ENCODE measurements at regions not wholly inside any gene's neighbourhood (a gene's known extent, or its start where the extent isn't known, plus 50 kb on each side); places are given as distances from the start of the nearest gene placed in this dataset.
"Not testable (repeated sequence)": the region's sequence is repeated elsewhere in the genome, so short reads cannot be mapped to it uniquely, and the experiment has no call there.

DNA sequence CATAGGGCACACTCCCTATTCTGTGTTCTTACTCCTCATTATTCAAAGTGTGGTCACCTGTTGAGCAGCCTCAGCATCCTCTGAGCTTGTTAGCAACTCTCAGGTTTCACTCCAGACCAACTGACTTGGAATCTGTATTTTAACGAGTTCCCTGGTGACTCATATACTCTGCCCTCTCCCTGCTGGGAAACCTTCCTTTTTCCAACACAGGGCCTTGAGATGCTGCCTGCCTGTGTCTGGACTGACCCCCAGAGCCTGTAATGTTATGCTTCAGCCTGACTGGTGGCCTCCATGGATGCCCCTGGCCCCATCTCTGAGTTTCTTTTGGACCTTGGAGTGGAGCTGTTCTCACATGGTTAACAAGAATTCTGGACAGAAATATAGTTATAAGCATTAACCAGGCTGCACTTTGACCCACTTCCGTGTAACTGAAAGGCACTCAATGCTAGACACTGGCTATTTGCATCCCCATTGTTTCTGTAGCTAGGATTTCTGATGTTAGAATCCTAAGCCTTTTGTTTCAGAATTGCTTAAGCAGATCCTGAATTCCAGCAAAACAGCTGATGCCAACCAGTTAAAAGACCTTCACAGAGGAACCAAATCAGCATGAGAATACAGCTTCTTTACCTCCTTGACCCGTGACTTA lies 262.6 kb downstream of the STIM2 start:
- no peak for DNase-seq

DNA sequence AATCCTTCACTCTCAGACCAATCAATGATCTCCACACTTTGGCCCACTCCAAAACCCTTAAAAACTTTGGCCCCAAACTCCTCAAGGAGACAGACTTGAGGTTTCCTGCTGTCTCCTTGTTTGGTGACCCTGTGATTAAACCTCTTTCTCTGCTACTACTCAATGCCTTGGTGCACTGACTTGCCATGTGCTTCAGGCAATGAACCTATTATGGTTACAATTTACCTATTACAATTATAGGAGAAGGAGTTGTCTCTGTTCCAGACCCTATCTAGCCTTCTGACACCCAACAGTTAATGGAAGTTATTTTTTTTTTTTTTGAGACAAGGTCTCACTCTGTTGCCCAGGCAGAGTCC lies 263.1 kb downstream of the STIM2 start:
- DNase-seq, result no peak

DNA sequence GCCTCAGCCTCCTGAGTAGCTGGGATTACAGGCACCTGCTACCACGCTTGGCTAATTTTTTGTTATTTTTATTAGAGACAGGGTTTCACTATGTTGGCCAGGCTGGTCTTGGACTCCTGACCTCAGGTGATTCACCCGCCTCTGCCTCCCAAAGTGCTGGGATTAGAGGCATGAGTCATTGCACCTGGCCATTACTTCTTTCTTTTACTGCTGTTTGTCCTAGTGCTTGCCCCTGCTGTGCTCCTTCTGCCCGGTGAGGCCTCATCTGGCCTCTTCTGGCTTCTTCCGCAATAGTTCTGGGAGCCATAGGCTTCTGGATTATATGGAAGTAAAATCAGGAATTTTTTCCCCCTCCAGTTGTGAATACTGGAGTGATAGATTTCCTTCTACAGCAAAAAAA lies 266.3 kb downstream of the STIM2 start:
- DNase-seq, result not testable (repeated sequence)

DNA sequence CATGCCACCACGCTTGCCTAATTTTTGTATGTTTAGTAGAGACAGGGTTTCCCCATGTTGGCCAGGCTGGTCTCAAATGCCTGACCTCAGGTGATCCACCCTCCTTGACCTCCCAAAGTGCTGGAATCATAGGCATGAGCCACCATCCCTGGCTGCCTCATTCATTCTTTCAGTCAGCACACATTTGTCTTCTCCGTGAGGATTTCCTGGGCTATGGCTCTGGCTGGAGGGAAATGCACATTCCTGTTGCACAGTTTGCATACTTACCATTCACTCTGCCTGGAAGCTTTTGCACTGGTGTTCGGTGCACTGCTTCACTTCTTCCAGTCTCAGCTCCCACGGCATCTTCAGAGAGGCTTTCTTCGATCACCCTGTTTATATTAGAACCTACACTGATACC lies 267.8 kb downstream of the STIM2 start:
- no peak for DNase-seq

DNA sequence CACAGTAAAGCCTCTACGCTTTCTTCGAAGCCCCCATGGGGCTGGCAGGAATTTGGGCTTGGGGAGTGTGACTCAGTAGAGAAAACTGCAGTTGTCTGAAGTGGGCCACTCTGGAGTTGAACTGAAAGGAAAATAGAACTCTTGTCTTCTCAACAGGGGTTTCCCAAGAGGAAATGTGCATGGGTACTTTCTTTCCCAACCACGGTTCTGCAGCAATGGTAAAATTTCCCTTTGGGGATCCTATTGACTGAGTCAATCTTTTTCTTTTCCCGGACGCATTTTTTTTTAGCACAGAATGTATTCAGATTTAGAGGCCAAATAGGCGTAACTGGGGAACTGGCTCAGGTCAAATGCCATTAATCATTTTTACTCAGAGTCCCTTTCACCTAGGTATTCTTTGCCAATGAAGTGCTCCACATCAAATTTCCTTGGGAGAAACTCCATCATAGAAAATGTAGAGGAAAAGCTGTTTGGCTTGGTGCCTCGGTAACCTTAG lies 269.3 kb downstream of the STIM2 start:
- DNase-seq, result no peak

DNA sequence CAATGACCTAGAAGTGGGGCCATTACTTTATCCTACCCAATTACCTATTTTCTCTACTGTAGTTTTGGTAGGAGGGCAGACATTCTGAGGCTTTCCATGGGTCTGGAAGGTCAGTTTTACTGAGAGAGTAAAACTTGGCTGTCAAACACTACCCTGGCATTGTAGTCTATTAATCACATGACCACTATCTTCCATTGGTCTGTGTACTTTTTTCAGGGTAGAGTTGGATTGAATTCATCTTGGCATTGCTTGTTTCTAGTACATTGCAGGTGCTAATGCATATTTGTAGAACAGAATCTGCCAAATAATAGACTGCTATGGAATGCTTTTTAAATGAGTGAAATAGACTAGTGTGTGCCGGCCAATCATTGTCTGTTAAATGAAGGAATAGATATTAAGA lies 271.9 kb downstream of the STIM2 start:
- DNase-seq, result no peak

DNA sequence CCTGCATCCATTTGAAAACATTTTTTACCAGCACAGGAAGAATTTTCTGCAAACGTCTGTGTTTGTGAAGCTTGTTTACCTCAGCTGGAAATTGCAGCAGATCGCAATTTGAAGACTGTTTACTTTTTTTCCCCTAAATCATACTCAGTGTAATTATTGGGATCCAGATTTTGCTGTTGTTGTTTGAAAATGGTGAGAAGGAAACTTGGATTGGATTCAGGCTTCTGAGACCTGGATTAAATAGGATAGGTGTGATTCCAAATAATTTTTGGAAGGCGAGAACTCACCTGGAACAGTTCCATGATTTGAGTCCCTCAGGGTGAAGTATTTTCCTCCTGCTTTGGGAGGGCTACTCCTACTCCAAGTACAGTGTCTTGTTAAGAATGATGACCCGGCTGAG lies 279.8 kb downstream of the STIM2 start:
- DNase-seq, result no peak

DNA sequence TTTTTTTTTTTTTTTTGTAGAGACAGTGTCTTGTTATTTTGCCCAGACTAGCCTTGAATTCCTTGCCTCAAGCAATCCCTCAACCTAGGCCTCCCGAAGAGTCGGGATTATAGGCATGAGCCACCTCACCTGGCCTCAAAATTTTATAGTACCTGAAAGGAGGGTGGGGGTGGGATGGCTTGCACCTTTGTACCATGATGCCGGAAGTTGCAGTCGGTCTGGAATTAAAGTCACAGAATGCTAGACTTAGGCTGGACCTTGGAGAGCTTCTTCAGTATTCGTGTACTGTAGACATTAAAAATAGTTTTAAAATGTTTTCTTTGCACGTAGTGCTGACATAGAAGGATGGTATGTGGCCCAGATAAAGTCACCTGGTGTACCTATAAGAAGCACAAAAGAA lies 280.9 kb downstream of the STIM2 start:
- no peak for DNase-seq

DNA sequence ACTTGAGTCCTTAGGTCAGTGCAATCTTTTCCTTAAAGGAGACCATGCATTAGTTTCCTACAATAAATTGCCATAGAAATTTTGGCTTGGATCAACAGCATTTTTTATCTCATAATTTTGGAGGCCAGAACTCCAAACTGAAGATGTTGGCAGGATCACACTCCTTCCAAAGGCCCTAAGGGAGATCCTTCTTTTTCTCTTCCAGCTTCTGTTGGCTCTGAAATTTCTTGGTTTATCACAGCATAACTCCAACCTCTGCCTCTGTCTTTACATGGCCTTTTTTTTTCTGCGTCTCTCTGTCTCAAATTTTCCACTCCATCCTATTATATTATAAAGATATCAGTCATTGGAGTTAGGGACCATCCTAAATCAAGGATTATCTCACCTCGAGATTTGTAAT lies 282.2 kb downstream of the STIM2 start:
- no peak for DNase-seq

DNA sequence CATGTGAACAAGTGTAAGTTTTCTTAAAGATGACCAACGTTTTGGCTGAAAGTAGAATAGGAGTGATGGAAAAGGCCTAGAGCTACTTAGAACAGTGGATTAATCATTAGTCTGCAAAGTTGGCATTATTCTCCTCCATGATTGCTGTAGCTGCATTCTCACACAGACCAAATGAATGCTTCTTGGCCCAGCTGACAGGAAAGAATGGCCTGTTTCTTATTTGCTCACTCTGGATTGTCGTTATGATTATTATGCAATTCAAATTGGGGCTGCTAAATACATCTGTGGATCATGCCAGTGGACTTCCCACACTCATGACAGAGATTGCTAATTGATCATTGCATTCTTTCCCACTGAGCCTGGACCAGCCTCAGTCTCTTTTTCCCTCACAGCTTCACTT lies 285.0 kb downstream of the STIM2 start:
- DNase-seq, result no peak

DNA sequence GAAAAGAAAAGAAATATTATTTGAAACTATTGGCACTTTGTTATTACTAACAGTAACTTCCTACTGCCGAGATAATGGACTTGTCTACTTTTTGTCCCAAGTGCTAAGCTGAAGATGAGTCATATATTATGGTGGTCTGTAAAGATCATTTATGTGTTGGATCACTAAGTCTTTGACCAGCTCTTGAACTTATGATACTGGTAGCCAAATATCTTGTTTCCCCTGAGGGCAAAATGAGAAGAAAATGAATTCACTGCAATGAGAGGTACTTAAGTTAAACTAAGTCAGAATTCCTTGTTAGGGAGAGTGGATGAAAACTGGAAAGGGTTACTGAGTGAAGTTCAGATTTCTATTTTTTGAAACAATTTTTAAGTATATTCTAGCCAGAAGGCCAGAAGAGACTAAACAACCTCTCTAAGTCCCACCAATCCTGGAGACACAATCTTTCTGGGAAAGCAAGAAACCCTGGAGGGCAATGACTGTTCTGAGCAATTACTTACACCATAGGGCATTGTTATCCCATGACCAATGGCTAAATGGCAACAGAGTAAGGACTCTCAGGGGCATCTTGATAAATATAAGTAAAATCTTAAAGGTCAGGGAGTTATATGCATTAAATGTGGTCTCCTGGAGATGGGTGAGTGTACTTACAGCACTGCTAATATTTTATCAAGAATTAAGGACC lies 287.7 kb downstream of the STIM2 start:
- no peak for DNase-seq

DNA sequence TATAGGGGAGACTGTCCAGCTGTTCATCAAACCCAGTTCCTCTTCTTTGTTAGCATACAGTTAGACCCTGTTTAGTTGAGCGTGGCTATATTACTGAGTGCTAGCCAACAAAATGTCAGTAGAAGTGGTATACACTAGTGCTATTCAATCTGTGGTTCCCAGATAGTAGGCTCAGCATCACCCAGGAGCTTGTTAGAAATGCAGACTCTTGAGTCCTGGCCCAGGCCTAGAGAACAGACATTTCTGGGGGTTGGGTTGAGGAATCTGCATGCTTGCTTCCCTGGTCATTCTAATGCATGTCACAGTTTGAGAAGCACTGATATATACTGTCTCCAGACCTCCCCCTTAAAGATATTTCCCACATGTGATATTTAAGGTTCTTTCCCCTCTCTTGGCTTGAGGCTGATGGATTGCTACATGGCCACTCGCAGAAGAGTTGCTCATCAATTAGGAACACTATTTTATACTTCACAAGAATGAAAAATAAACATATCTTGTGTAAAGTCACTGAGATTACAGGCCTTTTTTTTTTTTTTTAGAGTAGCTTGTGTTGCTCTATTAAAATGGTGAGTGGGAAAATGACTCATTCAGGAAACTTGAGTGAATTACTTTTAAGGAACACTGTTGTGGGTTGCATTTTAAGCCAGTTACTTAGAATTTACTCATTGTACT lies 289.0 kb downstream of the STIM2 start:
- no peak for DNase-seq

DNA sequence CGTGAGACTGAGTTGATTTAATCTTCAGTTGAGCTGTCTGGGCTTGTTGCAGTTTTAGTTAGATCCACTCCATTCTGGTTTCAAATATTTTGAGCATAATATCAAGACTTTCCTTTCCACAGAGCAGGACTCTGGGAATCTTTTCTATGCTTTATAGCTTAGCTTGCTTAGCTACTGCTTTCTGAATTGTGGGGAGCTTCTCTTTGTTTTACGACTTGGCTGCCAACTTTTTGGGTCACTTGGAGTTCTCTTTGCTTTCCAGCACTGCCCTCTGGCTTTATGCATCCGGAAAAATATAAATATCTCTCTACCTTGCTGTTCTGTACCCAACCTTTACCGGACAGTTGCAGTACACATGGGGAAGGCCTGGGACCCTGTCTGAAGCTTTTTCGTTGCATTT lies 292.1 kb downstream of the STIM2 start:
- DNase-seq, result no peak

DNA sequence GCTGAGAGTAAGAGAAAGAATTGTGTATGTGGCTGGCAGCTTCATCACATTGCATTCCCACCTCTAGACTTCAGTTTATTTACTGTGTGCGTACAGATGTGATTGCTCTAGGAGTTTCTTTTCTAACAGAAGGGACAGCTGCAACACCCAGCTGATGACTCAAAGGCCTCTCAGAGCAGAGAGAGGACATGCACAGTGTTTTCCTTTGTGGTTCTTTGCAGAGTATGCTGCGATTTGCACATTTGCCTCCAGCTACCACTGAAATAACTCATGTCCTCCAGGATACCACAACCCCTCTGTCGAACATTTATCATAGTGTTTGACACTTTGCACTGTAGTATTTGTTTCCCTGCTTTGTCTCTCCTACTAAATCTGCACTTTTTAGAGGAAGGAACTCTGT lies 294.1 kb downstream of the STIM2 start:
- no peak for DNase-seq

DNA sequence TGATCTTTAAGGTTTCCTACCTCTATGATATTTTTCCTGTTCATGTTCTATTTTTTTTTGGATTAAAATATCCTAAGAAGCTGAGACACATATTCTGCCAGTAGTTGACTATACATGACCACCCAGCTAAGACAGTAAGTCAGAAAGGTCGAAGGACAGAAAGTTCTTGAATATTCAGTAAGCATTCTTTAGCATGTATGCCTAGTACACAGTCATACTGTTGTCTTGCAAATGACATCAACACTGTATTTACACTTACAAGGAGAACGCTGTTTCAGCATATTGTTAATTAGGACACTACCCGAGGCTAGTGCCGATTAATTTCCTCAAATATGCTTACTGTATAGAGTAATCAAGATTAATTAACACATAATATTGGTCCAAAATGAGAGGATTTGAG lies 300.6 kb downstream of the STIM2 start:
- DNase-seq, result no peak

DNA sequence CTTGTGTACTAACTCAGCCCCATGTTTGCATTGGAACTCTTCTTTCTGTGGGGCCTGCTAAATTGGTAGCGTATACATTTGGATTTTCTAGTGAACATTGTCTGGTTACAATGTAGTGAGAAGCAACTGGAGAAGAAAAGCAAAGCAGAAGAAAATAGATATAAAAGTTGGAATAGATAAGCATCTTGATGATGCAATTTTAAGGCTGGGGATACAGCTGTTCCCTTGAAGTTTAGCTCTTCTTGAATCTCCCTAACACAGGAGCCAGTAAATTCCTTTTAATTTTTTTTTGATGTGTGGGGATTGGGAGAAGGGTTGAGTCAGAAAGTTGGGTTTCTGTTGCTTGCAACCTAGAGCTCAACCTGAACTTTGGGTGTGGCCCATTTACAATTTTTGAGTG lies 308.1 kb downstream of the STIM2 start:
- DNase-seq, result no peak

DNA sequence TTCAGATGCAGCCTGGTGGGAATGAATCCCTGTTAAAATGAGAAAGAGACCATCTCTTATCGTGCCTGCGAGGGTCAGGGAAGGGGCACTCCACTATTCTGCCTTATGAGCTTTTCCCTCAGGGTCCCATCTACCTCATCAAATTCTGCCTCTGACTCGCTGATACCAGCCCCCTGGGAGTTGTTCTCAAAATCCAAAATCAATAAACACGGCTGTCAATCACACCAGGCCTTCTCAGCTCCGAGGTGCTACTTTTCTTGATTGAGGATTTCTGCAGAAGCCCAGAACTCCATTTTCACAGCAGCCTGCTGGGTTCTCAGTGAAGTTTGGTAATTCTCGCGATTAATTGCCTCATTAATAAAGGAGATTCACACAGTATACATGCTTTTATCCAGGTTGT lies 312.6 kb downstream of the STIM2 start:
- DNase-seq, result no peak

DNA sequence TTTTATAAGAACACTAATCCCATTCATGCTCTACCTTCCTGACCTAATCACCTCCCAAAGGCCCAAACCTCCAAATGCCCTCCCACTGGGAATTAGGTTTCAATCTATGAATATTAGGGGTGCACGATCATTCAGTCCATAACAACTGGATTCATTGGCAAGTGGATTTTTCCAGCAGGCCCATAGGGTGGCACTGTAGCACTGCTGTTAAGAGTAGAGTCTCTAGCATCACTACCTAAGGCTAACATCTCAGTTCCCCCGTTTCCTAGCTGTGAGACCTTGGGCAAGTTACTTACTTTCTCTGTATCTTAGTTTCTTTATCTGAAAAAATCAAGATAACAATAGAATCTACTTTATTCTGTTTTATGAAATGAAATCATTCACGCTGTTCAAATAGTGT lies 315.8 kb downstream of the STIM2 start:
- peak; percentile 38 for DNase-seq

DNA sequence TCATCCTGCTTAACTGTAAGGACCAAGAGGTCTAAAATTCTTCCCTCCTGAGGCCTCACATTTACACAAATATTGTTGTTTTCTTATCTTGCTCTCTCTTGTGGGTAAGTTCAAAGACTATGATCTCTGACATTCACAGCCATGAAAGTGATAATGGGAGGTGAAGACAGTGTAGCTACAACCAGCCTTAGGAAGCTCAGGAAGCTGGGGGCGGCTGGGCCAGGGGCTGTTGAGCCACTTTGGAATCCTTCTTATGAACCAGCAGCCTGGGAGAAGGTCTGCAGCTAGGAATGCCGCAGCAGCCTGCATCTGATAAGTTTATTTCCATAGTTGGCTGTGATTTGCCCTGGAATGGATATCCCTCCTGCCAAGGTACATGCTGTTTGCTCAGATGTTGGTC lies 316.2 kb downstream of the STIM2 start:
- no peak for DNase-seq

DNA sequence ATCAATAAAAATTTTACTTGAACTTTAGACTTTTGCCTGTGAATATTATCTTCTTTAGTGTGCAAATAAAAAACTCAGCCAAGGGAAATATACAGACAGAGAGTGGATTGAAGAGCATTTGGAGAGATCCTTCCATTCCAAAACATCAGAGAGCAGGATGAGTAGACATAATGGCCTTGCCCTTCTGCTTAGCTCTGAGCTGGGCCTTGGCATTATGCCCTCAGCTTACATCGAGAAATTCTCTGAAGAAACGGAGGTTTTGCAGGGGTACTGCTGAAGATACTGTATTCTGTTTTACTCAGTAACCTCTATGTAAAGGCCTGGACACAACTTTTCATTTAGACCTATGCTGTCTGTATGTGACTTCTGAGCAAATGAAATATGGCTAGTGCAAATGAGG lies 317.4 kb downstream of the STIM2 start:
- no peak for DNase-seq

DNA sequence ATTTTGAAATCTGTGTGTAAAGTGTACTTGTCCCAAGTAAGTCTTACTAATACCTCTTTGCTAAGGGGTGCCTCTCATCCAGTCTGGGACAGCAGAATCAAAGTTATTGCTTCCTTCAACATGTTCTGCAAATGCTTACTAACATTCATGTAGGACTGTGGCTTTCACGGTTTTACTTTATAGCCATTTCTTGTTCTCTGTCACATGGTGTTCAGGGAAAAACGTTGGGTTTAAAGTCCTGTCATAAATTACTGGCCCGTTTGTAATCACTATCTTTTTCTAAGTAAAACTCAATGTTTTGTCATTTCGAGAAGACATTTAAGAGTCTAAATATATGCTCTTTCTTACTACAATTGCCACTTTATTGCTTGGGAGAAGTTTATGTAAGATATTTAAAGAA lies 321.1 kb downstream of the STIM2 start:
- DNase-seq, result no peak

DNA sequence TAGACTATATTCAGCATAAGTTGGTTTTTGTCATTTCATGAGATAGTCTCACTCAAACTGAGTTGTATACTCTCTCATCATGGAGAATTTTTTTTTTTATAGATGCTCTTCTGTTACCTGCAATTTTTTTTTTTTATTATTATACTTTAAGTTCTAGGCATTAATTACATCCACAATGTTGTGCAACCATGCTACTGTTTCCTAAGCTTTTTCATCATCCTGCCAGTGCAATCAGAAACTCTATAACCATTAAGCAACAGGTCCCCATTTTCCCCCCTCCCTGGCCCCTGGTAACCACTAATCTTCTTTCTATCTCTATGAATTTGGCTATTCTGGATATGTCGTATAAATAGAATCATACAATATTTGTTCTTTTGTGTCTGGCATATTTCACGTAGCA lies 321.6 kb downstream of the STIM2 start:
- DNase-seq, result no peak

DNA sequence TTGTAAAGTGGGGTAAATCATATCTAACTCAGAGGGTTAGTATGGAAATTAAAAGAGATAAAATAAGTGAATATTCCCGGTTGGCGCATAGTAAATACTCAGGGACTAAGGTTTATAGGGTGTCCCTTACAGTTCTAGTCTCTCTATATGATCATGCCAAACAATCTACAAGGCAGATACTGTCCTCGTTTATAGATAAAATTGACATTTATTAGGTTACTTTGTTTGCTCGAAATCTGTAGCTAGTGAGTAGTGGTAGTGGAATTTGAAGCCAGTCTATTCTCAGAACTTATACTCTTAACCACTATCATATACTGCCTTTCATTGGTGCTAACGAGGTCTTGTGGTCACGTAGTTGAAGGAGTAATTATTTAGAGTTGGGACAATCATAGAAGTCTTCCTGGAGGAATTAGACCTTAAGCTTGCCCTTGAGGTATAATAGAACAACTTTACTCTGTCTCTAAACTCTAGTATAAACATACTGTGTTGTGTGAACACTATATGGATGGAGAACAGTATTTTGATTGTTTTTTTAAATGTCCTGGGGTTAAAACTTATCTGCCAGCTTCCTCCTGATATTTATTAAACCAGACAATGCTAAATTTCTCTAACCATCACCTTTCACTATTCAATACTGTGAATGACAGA lies 324.0 kb downstream of the STIM2 start:
- DNase-seq, result no peak

DNA sequence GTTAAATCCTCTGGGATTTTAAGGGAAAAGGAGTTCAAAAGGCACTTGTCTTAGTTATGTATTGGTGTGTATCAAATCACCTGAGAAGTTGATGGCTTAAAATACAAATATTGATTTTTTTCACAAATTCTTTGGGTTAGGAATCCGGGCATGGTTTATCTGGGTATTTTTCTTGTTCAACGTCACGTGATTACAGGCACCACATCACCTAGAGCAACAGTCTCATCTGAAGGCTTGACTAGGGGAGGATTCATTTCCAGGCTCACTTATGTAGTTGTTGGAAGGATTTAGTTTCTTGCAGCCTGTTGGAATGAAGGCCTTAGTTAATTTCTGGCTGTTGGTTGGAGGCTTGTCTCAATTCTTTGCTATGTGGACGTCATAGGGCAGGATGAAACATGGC lies 326.1 kb downstream of the STIM2 start:
- no peak for DNase-seq
